Naive thymus-derived CD8-positive, alpha-beta T cell (primary cell): ENCODE measurements at regions not wholly inside any gene's neighbourhood (a gene's known extent, or its start where the extent isn't known, plus 50 kb on each side); places are given as distances from the start of the nearest gene placed in this dataset.

Experiments used
- ATAC-seq, 2 donors: fragments of 150-1000 bp; cut with Tn5 transposase in 1 of 2; sonication (Bioruptor Pico), chemical (Tn5 transposase) in 1 of 2; 1 replicate in 1 of 2; 2 replicates in 1 of 2; pipeline ENCODE4 v1.10.0; 2021; ENCODE audit warnings: mild to moderate bottlenecking in 2 of 2, moderate library complexity in 2 of 2
- POLR2A ChIA-PET: fragments of 350-600 bp; sonication (Branson Sonifier 250); formaldehyde crosslinking; loops from one replicate; lab custom pipeline; 2021; ENCODE audit warnings: antibody characterized with exemption; lab: Charles Lee
- DNase-seq, 10 donors: peaks; one replicate each; pipeline versions ENCODE4 v3.0.0 to v3.0.0-alpha.2; 2020 to 2022
- H3K27ac Mint-ChIP-seq, 10 donors: one replicate each; pipeline ENCODE4 v1.8.0; 2020 to 2022; ENCODE audit warnings: mild to moderate bottlenecking in 10 of 10, mixed read lengths in 10 of 10, moderate library complexity in 4 of 10, inconsistent platforms in 1 of 10
- H3K27me3 Mint-ChIP-seq, 5 donors: one replicate each; pipeline ENCODE4 v1.8.0; 2021 to 2022; ENCODE audit warnings: mixed read lengths in 5 of 5
- H3K36me3 Mint-ChIP-seq, 3 donors: one replicate each; pipeline ENCODE4 v1.8.0; 2020 to 2022; ENCODE audit warnings: mixed read lengths in 3 of 3, mild to moderate bottlenecking in 2 of 3, inconsistent platforms in 1 of 3
- H3K4me1 Mint-ChIP-seq, 4 donors: one replicate each; pipeline ENCODE4 v1.8.0; 2021 to 2022; ENCODE audit warnings: mixed read lengths in 4 of 4
- H3K4me3 Mint-ChIP-seq, 10 donors: one replicate each; pipeline ENCODE4 v1.8.0; 2020 to 2022; ENCODE audit warnings: mild to moderate bottlenecking in 10 of 10, mixed read lengths in 10 of 10, moderate library complexity in 6 of 10, inconsistent platforms in 1 of 10
- H3K9me3 Mint-ChIP-seq, 9 donors: one replicate each; pipeline ENCODE4 v1.8.0; 2020 to 2022; ENCODE audit warnings: mixed read lengths in 9 of 9, mild to moderate bottlenecking in 3 of 9, inconsistent platforms in 1 of 9, moderate library complexity in 1 of 9

DNA sequence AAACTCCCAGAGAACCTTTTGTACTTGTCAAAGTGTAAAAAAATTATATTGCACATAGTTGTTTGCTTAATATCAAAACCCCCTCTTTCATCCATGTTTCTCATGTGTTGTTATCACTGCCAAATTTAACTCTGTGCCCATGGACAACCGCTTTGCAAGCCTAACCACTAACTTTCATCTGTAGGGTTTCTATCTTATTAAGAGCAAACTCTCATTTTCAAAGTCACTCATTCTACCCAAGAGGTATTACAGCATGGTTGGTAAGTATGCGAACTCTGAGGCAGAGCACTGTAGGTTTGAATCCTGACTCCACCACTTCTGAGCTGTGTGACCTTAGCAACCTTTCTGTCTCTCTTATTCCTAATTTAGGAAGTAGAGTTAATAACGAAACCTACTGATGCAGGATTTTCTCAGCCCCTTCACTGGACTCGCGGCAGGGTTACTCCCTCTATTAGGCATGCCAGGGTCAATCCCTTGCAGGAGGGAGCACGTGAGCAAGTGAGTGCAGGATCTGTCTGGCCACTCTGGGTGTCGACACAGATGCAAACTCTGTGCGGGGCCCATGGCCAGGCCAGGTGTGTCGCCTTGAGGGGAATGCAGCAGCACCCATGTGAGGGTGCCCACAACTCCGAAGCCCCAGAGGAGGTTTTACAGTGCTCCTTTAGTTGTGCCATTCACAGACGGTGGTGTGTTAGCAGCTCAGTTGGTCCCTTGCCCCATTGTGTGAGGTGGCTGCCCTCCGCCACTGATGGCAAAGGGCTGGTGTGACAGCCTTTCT lies 361.5 kb upstream of the ADGRL2 start:
- DNase-seq (no peak), ATAC-seq (no peak)
- H3K27me3 Mint-ChIP-seq, result peaks cover 0 to 3% (median 0%) of the 10 kb centered on the region in 5 donors
- POLR2A ChIA-PET, result no interaction called here
- no peaks in the 10 kb centered on the region for H3K36me3 Mint-ChIP-seq
- peaks cover 0 to 12% (median 2%) of the 10 kb centered on the region in 9 donors for H3K9me3 Mint-ChIP-seq
- H3K4me1 Mint-ChIP-seq, result no peaks in the 10 kb centered on the region
- no peak overlapping the region for H3K27ac Mint-ChIP-seq
- H3K4me3 Mint-ChIP-seq, result no peak overlapping the region

DNA sequence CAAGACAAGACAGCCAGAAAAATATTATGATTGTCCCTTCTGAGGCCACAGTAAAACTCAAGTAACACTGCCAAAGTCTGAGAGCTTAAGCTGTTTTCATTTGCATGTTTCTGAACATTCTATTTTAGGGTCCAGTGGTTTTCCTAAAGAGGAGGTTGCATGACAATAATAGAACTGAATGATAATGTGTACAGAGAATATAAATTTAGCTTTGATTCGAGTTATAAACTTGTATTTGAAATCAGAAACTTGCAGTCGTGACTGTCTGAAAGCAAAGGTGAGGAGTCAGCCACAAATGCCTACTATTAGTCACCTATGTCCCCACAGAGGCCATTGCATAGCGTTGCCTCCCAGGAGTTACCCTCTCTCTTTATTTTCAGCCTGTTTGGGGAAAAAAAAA lies 363.1 kb upstream of the ADGRL2 start:
- peaks cover 0 to 12% (median 2%) of the 10 kb centered on the region in 9 donors for H3K9me3 Mint-ChIP-seq
- H3K27me3 Mint-ChIP-seq, result peaks cover 0 to 3% (median 0%) of the 10 kb centered on the region in 5 donors
- POLR2A ChIA-PET, result no interaction called here
- no peak overlapping the region for H3K4me3 Mint-ChIP-seq
- no peaks in the 10 kb centered on the region for H3K36me3 Mint-ChIP-seq
- no peak for ATAC-seq
- DNase-seq, result no peak
- no peaks in the 10 kb centered on the region for H3K4me1 Mint-ChIP-seq
- no peak overlapping the region for H3K27ac Mint-ChIP-seq

DNA sequence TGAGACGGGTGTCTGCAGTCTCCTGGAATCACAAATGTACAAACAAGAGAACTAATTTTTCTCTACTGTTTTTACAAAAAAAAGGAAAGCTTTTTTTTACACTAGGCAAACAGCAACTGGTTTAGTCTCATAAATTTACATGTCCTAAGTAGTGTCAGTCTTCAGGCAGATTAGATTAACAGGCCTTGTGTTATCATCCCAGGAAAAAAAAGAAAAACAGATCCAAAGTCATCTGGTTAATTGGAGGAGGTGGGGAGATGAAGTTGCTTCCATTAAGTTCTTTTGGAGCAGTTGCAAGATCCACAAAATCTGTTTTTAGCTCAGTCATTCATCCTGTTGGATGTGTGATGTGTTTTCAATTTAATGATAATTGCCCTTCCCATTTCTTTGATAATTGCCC lies 363.5 kb upstream of the ADGRL2 start:
- POLR2A ChIA-PET, result no interaction called here
- Mint-ChIP-seq H3K4me3 (no peak overlapping the region), H3K9me3 (peaks cover 0 to 12% (median 2%) of the 10 kb centered on the region in 9 donors), H3K36me3 (no peaks in the 10 kb centered on the region), H3K27ac (no peak overlapping the region), H3K27me3 (peaks cover 0 to 3% (median 0%) of the 10 kb centered on the region in 5 donors), H3K4me1 (no peaks in the 10 kb centered on the region)
- DNase-seq (no peak), ATAC-seq (no peak)

DNA sequence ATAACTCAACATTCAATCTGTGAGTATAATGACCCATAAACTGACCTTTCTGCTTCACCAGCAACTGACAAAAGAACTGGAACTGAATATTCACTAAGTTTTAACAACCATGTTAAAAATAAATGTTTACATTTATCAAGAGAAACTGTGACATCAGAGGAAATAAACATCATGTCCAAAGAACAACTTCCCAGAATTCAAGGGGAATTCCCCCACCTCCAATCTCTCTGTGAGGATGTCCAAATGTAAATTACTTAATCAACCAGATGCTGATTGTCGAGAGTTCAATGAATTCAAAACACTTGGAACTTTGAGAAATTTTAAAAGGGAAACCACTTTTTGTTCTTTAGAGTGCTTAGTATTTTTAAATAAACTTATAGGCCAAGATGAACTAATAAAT lies 365.6 kb upstream of the ADGRL2 start:
- Mint-ChIP-seq H3K36me3 (no peaks in the 10 kb centered on the region), H3K9me3 (peaks cover 0 to 7% (median 0%) of the 10 kb centered on the region in 9 donors), H3K27ac (no peak overlapping the region), H3K4me3 (no peak overlapping the region), H3K27me3 (no peaks in the 10 kb centered on the region), H3K4me1 (no peaks in the 10 kb centered on the region)
- POLR2A ChIA-PET, result no interaction called here
- ATAC-seq (no peak), DNase-seq (no peak)

DNA sequence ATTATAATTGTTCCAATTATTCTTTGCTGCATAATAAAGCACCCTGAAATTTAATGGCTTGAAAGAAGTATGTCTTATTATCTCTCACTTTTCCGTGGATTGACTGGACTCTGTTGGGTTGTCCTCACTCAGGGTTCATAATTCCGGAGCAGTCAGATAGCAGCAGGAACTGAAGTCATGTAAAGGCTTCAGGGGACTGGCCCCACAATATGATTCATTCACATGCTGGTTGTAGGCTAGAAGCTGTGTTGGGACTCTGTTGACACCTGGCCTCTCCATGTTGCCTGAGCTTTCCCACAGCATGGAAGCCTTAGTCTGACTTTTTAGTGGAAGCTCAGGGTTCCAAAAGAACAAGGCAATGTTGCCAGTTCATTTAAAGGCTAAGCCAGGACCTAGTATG lies 367.1 kb upstream of the ADGRL2 start:
- H3K9me3 Mint-ChIP-seq, result peaks cover 0 to 7% (median 6%) of the 10 kb centered on the region in 9 donors
- no peak overlapping the region for H3K4me3 Mint-ChIP-seq
- H3K27me3 Mint-ChIP-seq, result no peaks in the 10 kb centered on the region
- no peak for DNase-seq
- H3K36me3 Mint-ChIP-seq, result no peaks in the 10 kb centered on the region
- no peak overlapping the region for H3K27ac Mint-ChIP-seq
- ATAC-seq, result no peak
- POLR2A ChIA-PET, result no interaction called here
- H3K4me1 Mint-ChIP-seq, result no peaks in the 10 kb centered on the region

DNA sequence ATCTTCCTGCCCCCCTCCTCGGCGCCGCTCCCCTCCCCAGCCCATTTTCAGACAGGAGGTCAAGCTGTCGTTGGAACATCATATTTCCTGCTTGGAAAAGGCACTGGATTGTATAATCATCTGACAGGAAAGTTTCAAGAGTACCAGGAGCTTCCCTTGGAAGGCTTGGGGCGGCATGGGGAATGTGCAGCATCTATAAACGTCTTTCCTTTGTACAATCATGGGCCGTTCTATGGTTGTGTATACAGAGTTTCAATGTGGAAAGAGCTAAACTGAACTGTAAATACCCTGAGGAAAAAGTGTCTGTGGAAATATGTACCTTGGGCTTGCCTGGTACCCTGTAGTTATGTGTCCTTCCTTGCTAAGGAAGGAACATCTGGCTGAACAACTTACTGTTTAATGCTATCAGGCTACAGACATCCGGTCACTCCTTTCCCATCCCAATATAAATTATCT lies 368.1 kb upstream of the ADGRL2 start:
- peaks cover 0 to 7% (median 6%) of the 10 kb centered on the region in 9 donors for H3K9me3 Mint-ChIP-seq
- no peak overlapping the region for H3K27ac Mint-ChIP-seq

DNA sequence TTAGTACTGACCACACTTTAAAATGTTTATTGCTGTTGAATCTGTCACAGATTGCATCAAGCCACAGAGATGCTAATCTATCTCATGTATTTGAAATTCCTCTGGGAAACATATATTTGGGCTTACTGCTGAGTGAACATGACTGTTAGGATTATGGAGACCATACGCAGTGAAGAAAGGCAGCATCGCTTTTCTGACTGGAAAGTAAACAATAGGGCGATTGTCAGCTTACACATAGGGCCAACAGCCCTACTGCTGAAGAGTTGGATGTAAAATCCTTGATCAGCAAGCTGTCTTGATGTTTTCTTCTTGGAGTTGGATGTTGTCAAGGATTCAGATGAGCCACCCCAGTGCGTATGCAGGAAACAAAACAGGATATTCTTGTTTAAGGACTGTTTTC lies 368.7 kb upstream of the ADGRL2 start:
- H3K4me1 Mint-ChIP-seq, result no peaks in the 10 kb centered on the region
- H3K27ac Mint-ChIP-seq, result no peak overlapping the region
- no peak overlapping the region for H3K4me3 Mint-ChIP-seq
- H3K36me3 Mint-ChIP-seq, result no peaks in the 10 kb centered on the region
- ATAC-seq, result no peak
- POLR2A ChIA-PET, result no interaction called here
- no peak for DNase-seq
- H3K27me3 Mint-ChIP-seq, result peaks cover 0 to 3% (median 0%) of the 10 kb centered on the region in 5 donors
- peaks cover 0 to 14% (median 5%) of the 10 kb centered on the region in 9 donors for H3K9me3 Mint-ChIP-seq

More for the DNA sequence above, 368.1 kb upstream of the ADGRL2 start:
- ATAC-seq (no peak), DNase-seq (no peak)
- H3K4me1 Mint-ChIP-seq, result no peaks in the 10 kb centered on the region
- POLR2A ChIA-PET, result no interaction called here
- H3K4me3 Mint-ChIP-seq, result no peak overlapping the region
- no peaks in the 10 kb centered on the region for H3K27me3 Mint-ChIP-seq
- H3K36me3 Mint-ChIP-seq, result no peaks in the 10 kb centered on the region

DNA sequence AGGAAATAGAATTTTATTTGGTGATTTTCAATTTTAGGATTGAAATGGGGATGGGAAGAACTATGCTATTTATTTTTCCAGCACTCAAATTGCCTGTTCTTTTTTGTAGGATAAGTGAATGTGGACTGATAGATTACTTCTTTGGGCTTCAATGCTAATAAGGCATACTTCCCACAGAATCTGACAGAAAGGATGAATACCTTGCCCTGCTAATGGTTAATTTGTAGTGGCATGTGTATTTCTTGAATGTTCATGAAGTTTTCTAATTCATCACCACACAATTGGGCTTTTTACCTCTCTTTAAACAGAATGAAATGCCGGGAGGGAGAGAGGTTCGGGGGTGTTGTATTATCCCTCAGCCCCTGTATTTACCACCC lies 369.1 kb upstream of the ADGRL2 start:
- Mint-ChIP-seq H3K9me3 (peaks cover 0 to 18% (median 6%) of the 10 kb centered on the region in 9 donors), H3K4me3 (no peak overlapping the region), H3K4me1 (no peaks in the 10 kb centered on the region), H3K27me3 (peaks cover 0 to 3% (median 0%) of the 10 kb centered on the region in 5 donors), H3K27ac (no peak overlapping the region), H3K36me3 (no peaks in the 10 kb centered on the region)
- DNase-seq (no peak), ATAC-seq (no peak)
- POLR2A ChIA-PET, result no interaction called here

DNA sequence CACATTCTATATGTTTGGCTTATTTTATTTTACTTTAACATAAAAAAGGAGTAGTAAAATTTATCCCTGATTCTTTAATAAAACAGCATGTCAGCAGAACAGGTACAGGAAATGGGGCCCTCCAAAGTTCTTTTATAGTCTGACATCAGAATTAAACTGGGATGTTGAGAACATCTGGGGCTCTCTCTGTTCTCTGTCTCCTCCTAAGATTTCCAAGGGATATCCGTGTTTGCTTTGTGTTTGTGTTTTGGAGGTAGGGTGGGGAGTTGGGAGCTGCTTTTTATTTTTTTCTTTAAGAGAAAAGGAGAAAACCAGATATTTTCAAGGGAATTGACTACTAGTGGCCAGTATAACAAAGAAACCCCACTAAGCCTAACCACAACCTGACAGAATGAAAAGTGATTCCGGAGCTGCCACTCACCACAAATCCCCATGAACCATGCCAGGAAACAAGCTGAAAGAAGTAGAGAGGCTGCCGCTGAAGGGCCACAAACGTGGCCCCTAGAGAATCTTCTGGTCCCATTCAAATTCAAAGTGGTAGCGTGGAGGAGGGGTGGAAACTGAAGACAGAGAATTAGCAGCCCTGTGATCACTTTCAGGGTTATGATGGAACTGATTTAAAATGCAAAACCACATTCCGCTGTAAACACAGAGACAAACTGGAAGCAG lies 369.6 kb upstream of the ADGRL2 start:
- Mint-ChIP-seq H3K9me3 (peaks cover 0 to 23% (median 6%) of the 10 kb centered on the region in 9 donors), H3K36me3 (no peaks in the 10 kb centered on the region), H3K27ac (no peak overlapping the region), H3K4me1 (no peaks in the 10 kb centered on the region), H3K27me3 (peaks cover 0 to 3% (median 0%) of the 10 kb centered on the region in 5 donors), H3K4me3 (no peak overlapping the region)
- ATAC-seq (no peak), DNase-seq (no peak)
- POLR2A ChIA-PET, result no interaction called here

DNA sequence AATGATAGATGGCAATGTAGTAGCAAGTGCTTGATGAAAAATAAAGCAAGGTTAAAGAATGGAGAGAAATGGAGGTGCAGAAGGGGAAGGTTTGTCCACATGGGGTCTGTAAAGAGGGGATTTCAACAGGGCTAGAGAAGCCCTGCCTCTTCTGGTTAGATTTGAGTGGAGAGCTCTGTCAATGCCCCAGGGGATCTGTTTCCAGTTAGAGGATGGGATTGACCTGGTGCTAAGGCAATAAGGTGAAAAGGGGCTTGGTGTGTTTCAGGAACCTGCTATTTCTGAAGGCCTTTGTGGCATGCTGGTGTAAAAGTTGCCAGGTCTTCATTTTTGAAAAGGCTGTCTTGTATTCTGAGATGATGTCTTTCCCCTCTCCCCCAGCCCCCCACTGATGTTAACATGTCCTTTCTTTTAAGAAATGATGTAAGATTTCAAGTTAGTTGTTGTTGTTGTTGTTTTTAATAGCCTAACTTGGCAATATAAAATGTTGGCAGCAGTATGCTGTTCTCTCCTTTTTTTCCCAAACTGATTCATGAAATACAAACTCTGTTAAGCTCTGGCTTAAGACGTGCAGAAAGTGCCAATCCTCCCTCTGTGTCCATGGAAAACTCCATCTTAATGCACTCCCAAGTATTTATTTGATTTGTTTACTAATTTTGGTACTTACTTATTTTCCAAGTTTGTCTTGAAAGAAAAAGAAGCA lies 370.3 kb upstream of the ADGRL2 start:
- H3K27me3 Mint-ChIP-seq, result peaks cover 0 to 3% (median 0%) of the 10 kb centered on the region in 5 donors
- no peaks in the 10 kb centered on the region for H3K36me3 Mint-ChIP-seq
- no peak overlapping the region for H3K27ac Mint-ChIP-seq
- H3K4me1 Mint-ChIP-seq, result no peaks in the 10 kb centered on the region
- H3K4me3 Mint-ChIP-seq, result no peak overlapping the region
- no peak for ATAC-seq
- POLR2A ChIA-PET, result no interaction called here
- H3K9me3 Mint-ChIP-seq, result peaks cover 0 to 24% (median 4%) of the 10 kb centered on the region in 9 donors
- no peak for DNase-seq

DNA sequence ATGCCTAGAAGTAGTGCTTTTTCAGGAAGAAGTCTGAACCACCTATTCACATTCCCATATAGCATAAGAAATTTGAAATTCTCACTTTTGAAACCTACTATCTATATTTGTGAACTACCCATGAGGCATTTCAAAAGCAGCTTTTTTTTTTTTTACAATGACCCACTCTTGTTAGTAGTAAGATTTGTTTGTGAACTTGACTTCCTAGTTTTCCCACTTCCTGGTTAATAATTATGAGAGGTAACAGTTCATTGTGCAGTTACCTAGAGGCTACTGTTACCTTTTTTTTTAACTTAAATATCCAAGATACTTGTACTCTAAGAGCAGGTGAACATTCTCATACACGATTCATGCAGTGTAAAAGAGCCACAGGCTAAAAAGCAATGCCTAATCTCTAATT lies 371.7 kb upstream of the ADGRL2 start:
- POLR2A ChIA-PET, result no interaction called here
- ATAC-seq (no peak), DNase-seq (no peak)
- no peak overlapping the region for H3K27ac Mint-ChIP-seq
- H3K4me1 Mint-ChIP-seq, result no peaks in the 10 kb centered on the region
- peaks cover 0 to 24% (median 4%) of the 10 kb centered on the region in 9 donors for H3K9me3 Mint-ChIP-seq
- H3K27me3 Mint-ChIP-seq, result peaks cover 0 to 3% (median 0%) of the 10 kb centered on the region in 5 donors
- H3K4me3 Mint-ChIP-seq, result no peak overlapping the region
- no peaks in the 10 kb centered on the region for H3K36me3 Mint-ChIP-seq

DNA sequence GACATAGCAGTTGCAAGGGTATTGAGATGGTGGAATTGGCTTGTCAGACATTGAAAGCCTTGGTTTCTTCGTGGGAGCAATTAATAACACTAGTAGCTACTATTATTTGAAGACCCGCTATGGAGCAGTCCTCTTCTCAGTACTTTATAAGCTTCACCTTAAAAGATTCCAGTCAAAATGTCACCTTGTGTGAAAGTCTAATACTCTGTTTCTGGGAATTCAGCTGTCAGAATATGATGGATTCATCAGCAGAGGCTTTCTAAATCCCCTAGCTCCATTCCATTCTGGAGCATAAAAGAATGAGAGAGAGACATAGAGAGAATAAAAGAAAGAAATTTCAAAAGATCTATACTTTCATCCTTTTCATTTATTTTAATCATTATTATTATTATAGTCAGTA lies 375.9 kb upstream of the ADGRL2 start:
- ATAC-seq, result no peak
- POLR2A ChIA-PET, result no interaction called here
- no peaks in the 10 kb centered on the region for H3K36me3 Mint-ChIP-seq
- H3K4me3 Mint-ChIP-seq, result no peak overlapping the region
- H3K4me1 Mint-ChIP-seq, result no peaks in the 10 kb centered on the region
- no peak overlapping the region for H3K27ac Mint-ChIP-seq
- H3K27me3 Mint-ChIP-seq, result peaks cover 0 to 3% (median 0%) of the 10 kb centered on the region in 5 donors
- DNase-seq, result no peak
- peaks cover 0 to 21% (median 0%) of the 10 kb centered on the region in 9 donors for H3K9me3 Mint-ChIP-seq

DNA sequence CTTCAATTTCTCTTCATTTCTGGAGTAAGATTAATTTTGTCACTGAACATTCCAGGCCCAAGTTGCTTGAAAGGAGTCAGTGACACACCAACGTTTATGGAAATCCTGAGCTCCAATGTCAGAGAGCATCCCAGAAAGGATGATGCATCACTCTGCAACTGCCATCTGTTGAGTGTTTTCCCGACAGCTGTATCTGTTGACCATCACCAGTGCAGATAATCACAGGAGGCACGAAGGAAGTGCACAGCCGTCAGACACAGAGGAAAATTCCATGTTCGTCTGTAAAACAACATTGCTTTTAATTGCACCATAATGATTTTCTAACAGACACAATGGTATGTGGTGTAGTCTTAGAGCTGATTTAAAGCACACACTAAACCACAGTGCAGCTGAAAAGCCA lies 376.7 kb upstream of the ADGRL2 start:
- H3K9me3 Mint-ChIP-seq, result peaks cover 0 to 18% (median 0%) of the 10 kb centered on the region in 9 donors
- peaks cover 0 to 3% (median 0%) of the 10 kb centered on the region in 5 donors for H3K27me3 Mint-ChIP-seq
- H3K4me3 Mint-ChIP-seq, result no peak overlapping the region
- DNase-seq (no peak), ATAC-seq (no peak)
- no peak overlapping the region for H3K27ac Mint-ChIP-seq
- no peaks in the 10 kb centered on the region for H3K36me3 Mint-ChIP-seq
- POLR2A ChIA-PET, result no interaction called here
- H3K4me1 Mint-ChIP-seq, result no peaks in the 10 kb centered on the region
